ENCODE measurements at regions not wholly inside any gene's neighbourhood (a gene's known extent, or its start where the extent isn't known, plus 50 kb on each side); places are given as distances from the start of the nearest gene placed in this dataset.

GRCh38 chr12:93315385-93315906 is 62.3 kb upstream of the NUDT4 start:
- no peak for DNase-seq

GRCh38 chr12:93315907-93316622 is 61.7 kb upstream of the NUDT4 start:
- no peak for DNase-seq

- no peak for DNase-seq
These were observed 61.1 kb upstream of the NUDT4 start for GRCh38 chr12:93316623-93316971.

- DNase-seq, result no peak
These were observed 60.5 kb upstream of the NUDT4 start for GRCh38 chr12:93317227-93317626.

GRCh38 chr12:93318720-93319522 is 58.8 kb upstream of the NUDT4 start:
- no peak for DNase-seq

GRCh38 chr12:93319523-93320050 is 58.1 kb upstream of the NUDT4 start:
- no peak for DNase-seq

- DNase-seq, result no peak
These were observed 54.9 kb upstream of the NUDT4 start for GRCh38 chr12:93322784-93323183.

- DNase-seq, result no peak
These were observed 53.9 kb upstream of the NUDT4 start for GRCh38 chr12:93323625-93324329.

- DNase-seq, result no peak
These were observed 51.9 kb upstream of the NUDT4 start for GRCh38 chr12:93325855-93326254.
